OCI-LY3 (cell line): ENCODE measurements at regions not wholly inside any gene's neighbourhood (a gene's known extent, or its start where the extent isn't known, plus 50 kb on each side); places are given as distances from the start of the nearest gene placed in this dataset.

Experiments
- CTCF ChIP-seq: fragments of 200-600, 300-600 bp; sonication (generic); IDR thresholded peaks from 2 replicates; pipeline ENCODE4 v1.5.1; 2014; ENCODE audit warnings: antibody characterized with exemption, low read length, low read depth
- EZH2phosphoT487 ChIP-seq: fragments of 200-600 bp; shearing (Covaris generic); IDR thresholded peaks from 2 replicates; pipeline ENCODE4 v1.6.1; 2018; ENCODE audit warnings: antibody characterized with exemption, mixed run types, low read depth

GRCh38 chr14:83282706-83283105, 1749.1 kb upstream of the SEL1L start:
- TF ChIP-seq CTCF (no peak), EZH2phosphoT487 (no peak)
